OCI-LY3 (cell line): ENCODE measurements at regions not wholly inside any gene's neighbourhood (a gene's known extent, or its start where the extent isn't known, plus 50 kb on each side); places are given as distances from the start of the nearest gene placed in this dataset.

Experiments used
- H2AFZ ChIP-seq: fragments of 200-600, 300-600 bp; shearing (Covaris generic); 2 replicates; pipeline ENCODE4 v1.6.0; 2014; ENCODE audit warnings: antibody characterized with exemption, low read depth, low read length
- H3K27ac ChIP-seq: fragments of 200-600, 300-600 bp; sonication (generic); 2 replicates; pipeline ENCODE4 v1.5.1; 2014; ENCODE audit warnings: mild to moderate bottlenecking, low read length, moderate library complexity, mixed read lengths
- H3K27me3 ChIP-seq: fragments of 200-600, 300-600 bp; sonication (generic); 2 replicates; pipeline ENCODE4 v1.6.1; 2014; ENCODE audit warnings: low read depth, low read length, mixed read lengths
- H3K36me3 ChIP-seq: fragments of 200-600, 300-600 bp; sonication (generic); replicated peaks from 2 replicates; pipeline ENCODE3; 2014; ENCODE audit warnings: low read depth, low read length, mixed read lengths
- H3K4me1 ChIP-seq: fragments of 300-600, 200-600 bp; sonication (generic); 2 replicates; pipeline ENCODE4 v1.6.1; 2014; ENCODE audit warnings: low read length, mixed read lengths
- H3K4me2 ChIP-seq: fragments of 200-600, 300-600 bp; sonication (generic); 2 replicates; pipeline ENCODE4 v1.6.1; 2014; ENCODE audit warnings: low read length, mixed read lengths
- H3K4me3 ChIP-seq: fragments of 300-600, 200-600 bp; sonication (generic); 2 replicates; pipeline ENCODE4 v1.5.1; 2014; ENCODE audit warnings: antibody characterized with exemption, mild to moderate bottlenecking, low read length, moderate library complexity
- H3K79me2 ChIP-seq: fragments of 300-600, 200-600 bp; shearing (Covaris generic); 2 replicates; pipeline ENCODE4 v1.6.1; 2014; ENCODE audit warnings: mild to moderate bottlenecking, low read length, mixed read lengths
- H3K9ac ChIP-seq: fragments of 300-600, 200-600 bp; shearing (Covaris generic); 2 replicates; pipeline ENCODE4 v1.6.0; 2014; ENCODE audit warnings: mild to moderate bottlenecking, low read length, moderate library complexity
- H3K9me3 ChIP-seq: fragments of 200-600, 300-600 bp; shearing (Covaris generic); 2 replicates; pipeline ENCODE4 v1.6.1; 2014; ENCODE audit warnings: low read length, mixed read lengths; ENCODE audit not compliant: insufficient read depth
- H4K20me1 ChIP-seq: fragments of 200-600, 300-600 bp; sonication (generic); 2 replicates; pipeline ENCODE4 v1.6.1; 2016; ENCODE audit warnings: low read length, mixed read lengths; ENCODE audit not compliant: insufficient read depth
- CTCF ChIP-seq: fragments of 200-600, 300-600 bp; sonication (generic); IDR thresholded peaks from 2 replicates; pipeline ENCODE4 v1.5.1; 2014; ENCODE audit warnings: antibody characterized with exemption, low read length, low read depth
- EZH2phosphoT487 ChIP-seq: fragments of 200-600 bp; shearing (Covaris generic); IDR thresholded peaks from 2 replicates; pipeline ENCODE4 v1.6.1; 2018; ENCODE audit warnings: antibody characterized with exemption, mixed run types, low read depth

DNA sequence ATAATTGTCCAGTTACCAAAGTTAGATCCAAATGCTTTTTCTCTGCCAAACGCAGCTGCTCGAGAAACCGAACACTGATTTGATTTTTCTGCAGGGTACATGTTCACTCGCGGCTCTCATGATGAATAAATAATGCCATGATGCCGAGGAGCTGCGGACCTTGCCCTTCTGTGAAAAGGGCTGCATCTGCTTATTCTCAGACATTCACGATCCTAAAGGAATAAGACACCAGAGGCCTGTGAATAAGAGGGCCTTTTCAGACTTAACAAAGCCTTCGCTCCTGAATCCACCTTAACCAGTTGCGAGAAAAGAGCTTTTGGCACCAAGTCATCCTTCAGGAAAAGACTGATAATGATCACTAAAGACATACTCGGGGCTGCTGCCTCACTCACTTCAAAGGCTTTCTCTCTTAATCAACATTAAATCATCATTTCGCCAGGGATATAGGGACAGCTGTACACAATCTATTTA is 147.5 kb downstream of the FBXO8 start:
- TF ChIP-seq EZH2phosphoT487 (no peak), CTCF (no peak)
- Histone ChIP-seq H2AFZ (no peak overlapping the region), H3K4me3 (no peak overlapping the region), H3K36me3 (no peaks in the 10 kb centered on the region), H3K27ac (no peak overlapping the region), H3K79me2 (no peaks in the 10 kb centered on the region), H3K9ac (no peak overlapping the region), H3K9me3 (no peaks in the 10 kb centered on the region), H3K4me1 (no peaks in the 10 kb centered on the region), H3K27me3 (no peaks in the 10 kb centered on the region), H4K20me1 (no peaks in the 10 kb centered on the region), H3K4me2 (no peak overlapping the region)

GRCh38 chr4:174135530-174135929 is 147.9 kb downstream of the FBXO8 start:
- no peak overlapping the region for H3K4me2 ChIP-seq
- no peaks in the 10 kb centered on the region for H3K4me1 ChIP-seq
- H3K36me3 ChIP-seq, result no peaks in the 10 kb centered on the region
- H3K27me3 ChIP-seq, result no peaks in the 10 kb centered on the region
- H3K27ac ChIP-seq, result no peak overlapping the region
- no peak overlapping the region for H3K4me3 ChIP-seq
- H4K20me1 ChIP-seq, result no peaks in the 10 kb centered on the region
- H3K79me2 ChIP-seq, result no peaks in the 10 kb centered on the region
- no peaks in the 10 kb centered on the region for H3K9me3 ChIP-seq
- no peak for TF ChIP-seq CTCF
- no peak for TF ChIP-seq EZH2phosphoT487
- H2AFZ ChIP-seq, result no peak overlapping the region
- H3K9ac ChIP-seq, result no peak overlapping the region

DNA sequence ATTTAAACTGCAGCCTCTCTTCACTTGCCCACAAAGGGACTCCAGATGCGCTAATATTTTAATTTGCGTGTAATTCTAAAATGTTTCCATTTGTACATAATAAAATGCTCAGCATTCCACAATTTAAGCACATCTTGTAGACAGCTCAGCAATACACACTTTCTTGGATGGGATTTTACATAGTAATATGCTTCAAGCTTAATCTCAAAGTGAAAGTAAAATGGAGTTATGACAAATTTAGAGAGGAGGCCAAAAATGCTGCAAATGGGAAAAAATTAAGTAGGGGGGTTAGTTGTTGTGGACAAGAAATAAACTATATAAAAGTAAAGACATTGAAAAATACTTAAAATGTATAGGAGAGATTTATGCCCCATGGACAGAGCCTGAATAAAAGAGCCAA is 149.1 kb downstream of the FBXO8 start:
- no peak overlapping the region for H3K27ac ChIP-seq
- no peaks in the 10 kb centered on the region for H3K79me2 ChIP-seq
- no peak overlapping the region for H3K9ac ChIP-seq
- no peaks in the 10 kb centered on the region for H3K9me3 ChIP-seq
- no peaks in the 10 kb centered on the region for H3K27me3 ChIP-seq
- H3K4me1 ChIP-seq, result no peaks in the 10 kb centered on the region
- no peaks in the 10 kb centered on the region for H3K36me3 ChIP-seq
- H3K4me2 ChIP-seq, result no peak overlapping the region
- no peak overlapping the region for H2AFZ ChIP-seq
- H4K20me1 ChIP-seq, result no peaks in the 10 kb centered on the region
- TF ChIP-seq EZH2phosphoT487 (no peak), CTCF (no peak)
- no peak overlapping the region for H3K4me3 ChIP-seq

GRCh38 chr4:174133551-174133950 is 149.9 kb downstream of the FBXO8 start:
- no peak overlapping the region for H3K27ac ChIP-seq
- no peaks in the 10 kb centered on the region for H3K36me3 ChIP-seq
- H3K9ac ChIP-seq, result no peak overlapping the region
- no peak overlapping the region for H3K4me3 ChIP-seq
- no peaks in the 10 kb centered on the region for H3K9me3 ChIP-seq
- no peaks in the 10 kb centered on the region for H3K4me1 ChIP-seq
- H3K4me2 ChIP-seq, result no peak overlapping the region
- no peaks in the 10 kb centered on the region for H3K79me2 ChIP-seq
- no peak overlapping the region for H2AFZ ChIP-seq
- H3K27me3 ChIP-seq, result no peaks in the 10 kb centered on the region
- TF ChIP-seq EZH2phosphoT487, result no peak
- no peak for TF ChIP-seq CTCF
- no peaks in the 10 kb centered on the region for H4K20me1 ChIP-seq
